Tibial nerve (tissue), 4 donors: ENCODE measurements at regions not wholly inside any gene's neighbourhood (a gene's known extent, or its start where the extent isn't known, plus 50 kb on each side); places are given as distances from the start of the nearest gene placed in this dataset.

Source experiments
- DNase-seq, 2 donors: peaks; one replicate each; pipeline ENCODE4 v3.0.0-alpha.2; 2019; ENCODE audit warnings: low spot score in 2 of 2
- H3K27ac ChIP-seq, 4 donors: fragments of 200-600 bp; sonication (generic) in 3 of 4; one replicate each; pipeline ENCODE4 v1.5.1; 2017 to 2019; ENCODE audit warnings: mild to moderate bottlenecking in 1 of 4
- H3K27me3 ChIP-seq, 2 donors: fragments of 200-600 bp; sonication (generic) in 1 of 2; one replicate each; pipeline versions ENCODE4 v1.5.1 to v1.6.0; 2017 to 2019
- H3K36me3 ChIP-seq, 3 donors: fragments of 200-600 bp; sonication (generic); one replicate each; pipeline ENCODE4 v1.5.1; 2018 to 2019
- H3K4me1 ChIP-seq, 4 donors: fragments of 200-600 bp; sonication (generic) in 3 of 4; one replicate each; pipeline ENCODE4 v1.5.1; 2017 to 2019
- H3K4me3 ChIP-seq, 4 donors: fragments of 200-600 bp; sonication (generic) in 3 of 4; one replicate each; pipeline ENCODE4 v1.5.1; 2017 to 2019; ENCODE audit warnings: mild to moderate bottlenecking in 1 of 4, moderate library complexity in 1 of 4
- H3K9me3 ChIP-seq, 4 donors: fragments of 200-600 bp; sonication (generic) in 3 of 4; one replicate each; pipeline ENCODE4 v1.5.1; 2017 to 2019
- EP300 ChIP-seq, 2 donors: sonication (generic); formaldehyde crosslinking; IDR thresholded peaks; one replicate each; pipeline ENCODE4 v1.6.1; 2017; ENCODE audit warnings: antibody characterized with exemption in 2 of 2, mild to moderate bottlenecking in 1 of 2
- POLR2A ChIP-seq, 2 donors: fragments of 450-650 bp; IDR thresholded peaks; one replicate each; pipeline ENCODE4 v1.6.1; 2017; ENCODE audit warnings: antibody characterized with exemption in 2 of 2, mild to moderate bottlenecking in 2 of 2, moderate library complexity in 2 of 2
- WGBS, 2 donors: methylation state at CpG; one replicate each; pipeline ENCODE4 v1.1.5; 2018; 5-methylcytosine and 5-hydroxymethylcytosine counted together
- TF ChIP-seq, protein P1 (sequence below), 5 experiments: fragments of 200-600 bp in 3 of 5; fragments of 450-650 bp in 2 of 5; sonication (generic) in 3 of 5; IDR thresholded peaks; one replicate each; pipeline ENCODE4 v1.5.1; 2016 to 2019; ENCODE audit warnings: antibody characterized with exemption in 5 of 5, mild to moderate bottlenecking in 3 of 5, moderate library complexity in 2 of 5

DNA sequence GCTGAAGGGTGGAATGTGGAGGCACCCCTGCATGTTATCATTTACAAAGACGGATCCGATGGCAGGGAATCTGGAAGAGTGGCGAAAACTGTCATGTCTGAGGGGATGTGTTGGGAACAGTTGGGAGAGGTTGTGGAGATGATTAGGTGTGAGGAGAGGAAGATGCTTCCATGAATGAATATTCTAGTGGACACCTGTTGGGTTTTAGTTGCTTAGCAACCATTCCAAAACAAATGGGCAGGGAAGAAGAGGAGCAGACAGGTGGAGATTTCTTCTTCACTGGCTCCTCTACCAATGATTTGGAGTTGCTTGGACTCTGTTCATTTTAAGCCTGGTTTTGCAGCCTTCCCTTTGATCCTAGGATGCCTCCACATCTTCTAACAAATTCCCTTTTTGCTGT is 465.3 kb upstream of the CLINT1 start:
- no peak for TF ChIP-seq POLR2A (IDR thresholded peaks at IDR 0.05)
- TF ChIP-seq, protein P1, sequence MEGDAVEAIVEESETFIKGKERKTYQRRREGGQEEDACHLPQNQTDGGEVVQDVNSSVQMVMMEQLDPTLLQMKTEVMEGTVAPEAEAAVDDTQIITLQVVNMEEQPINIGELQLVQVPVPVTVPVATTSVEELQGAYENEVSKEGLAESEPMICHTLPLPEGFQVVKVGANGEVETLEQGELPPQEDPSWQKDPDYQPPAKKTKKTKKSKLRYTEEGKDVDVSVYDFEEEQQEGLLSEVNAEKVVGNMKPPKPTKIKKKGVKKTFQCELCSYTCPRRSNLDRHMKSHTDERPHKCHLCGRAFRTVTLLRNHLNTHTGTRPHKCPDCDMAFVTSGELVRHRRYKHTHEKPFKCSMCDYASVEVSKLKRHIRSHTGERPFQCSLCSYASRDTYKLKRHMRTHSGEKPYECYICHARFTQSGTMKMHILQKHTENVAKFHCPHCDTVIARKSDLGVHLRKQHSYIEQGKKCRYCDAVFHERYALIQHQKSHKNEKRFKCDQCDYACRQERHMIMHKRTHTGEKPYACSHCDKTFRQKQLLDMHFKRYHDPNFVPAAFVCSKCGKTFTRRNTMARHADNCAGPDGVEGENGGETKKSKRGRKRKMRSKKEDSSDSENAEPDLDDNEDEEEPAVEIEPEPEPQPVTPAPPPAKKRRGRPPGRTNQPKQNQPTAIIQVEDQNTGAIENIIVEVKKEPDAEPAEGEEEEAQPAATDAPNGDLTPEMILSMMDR (IDR thresholded peaks at IDR 0.05): no peak
- no peak for TF ChIP-seq EP300 (IDR thresholded peaks at IDR 0.05)
- Histone ChIP-seq H3K4me3 (no peak overlapping the region), H3K36me3 (no peaks in the 10 kb centered on the region), H3K4me1 (no peaks in the 10 kb centered on the region), H3K9me3 (peaks cover 0 to 3% (median under 1%) of the 10 kb centered on the region in 4 donors), H3K27me3 (no peaks in the 10 kb centered on the region), H3K27ac (no peak overlapping the region)
- 96 to 97% methylated on average over 3 of the region's 3 CpGs for WGBS, 2 donors
- no peak for DNase-seq

DNA sequence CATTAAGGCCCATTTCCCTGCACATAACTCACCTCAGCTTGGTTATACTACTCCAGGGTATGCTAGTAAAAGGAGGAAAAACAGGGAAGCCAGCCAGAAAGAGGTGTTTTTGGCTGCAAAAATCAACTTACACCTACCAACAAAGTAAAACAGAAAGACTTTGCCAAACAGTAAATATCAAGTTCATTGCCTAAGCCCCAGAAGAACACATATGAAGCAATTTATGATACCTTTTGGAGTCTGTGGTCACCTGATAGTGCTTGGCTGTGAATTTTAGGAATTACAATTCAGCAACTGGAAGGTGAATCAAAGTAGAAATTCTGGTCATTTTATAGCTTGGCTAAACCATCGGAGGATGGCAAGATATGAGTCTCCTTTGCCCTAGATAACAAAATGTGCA is 463.7 kb upstream of the CLINT1 start:
- WGBS, 2 donors: 88 to 95% methylated on average over 1 of the region's 1 CpG
- TF ChIP-seq, protein P1 (IDR thresholded peaks at IDR 0.05): no peak
- TF ChIP-seq EP300 (IDR thresholded peaks at IDR 0.05) (no peak), POLR2A (IDR thresholded peaks at IDR 0.05) (no peak)
- H3K4me3 ChIP-seq: no peak overlapping the region

DNA sequence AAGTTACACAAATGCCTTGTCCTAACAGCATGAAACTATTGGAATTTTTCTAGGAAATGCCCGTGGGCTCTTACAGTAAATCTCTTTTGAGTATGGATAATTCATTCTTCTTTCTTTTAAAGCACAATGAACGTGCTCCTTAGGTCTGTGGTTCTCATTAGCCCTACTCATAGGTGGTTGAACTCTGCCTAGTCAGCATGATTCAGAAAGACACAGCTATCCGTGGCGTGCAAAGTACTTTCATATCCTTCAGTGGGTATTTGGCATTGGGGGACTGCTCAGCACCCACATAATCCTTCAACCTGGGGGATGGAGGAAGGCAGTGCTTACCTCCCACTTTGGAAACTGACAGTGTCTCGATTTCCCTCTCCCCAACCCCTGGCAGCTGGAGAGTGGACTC is 462.0 kb upstream of the CLINT1 start:
- DNase-seq: no peak
- Histone ChIP-seq H3K4me3 (no peak overlapping the region), H3K36me3 (no peaks in the 10 kb centered on the region), H3K9me3 (no peaks in the 10 kb centered on the region), H3K27ac (no peak overlapping the region), H3K27me3 (no peaks in the 10 kb centered on the region), H3K4me1 (no peaks in the 10 kb centered on the region)
- WGBS, 2 donors: 71 to 79% methylated on average over 5 of the region's 5 CpGs
- TF ChIP-seq, protein P1 (IDR thresholded peaks at IDR 0.05): no peak
- no peak for TF ChIP-seq EP300 (IDR thresholded peaks at IDR 0.05)
- no peak for TF ChIP-seq POLR2A (IDR thresholded peaks at IDR 0.05)

More for the DNA sequence above, 463.7 kb upstream of the CLINT1 start:
- Histone ChIP-seq H3K9me3 (no peaks in the 10 kb centered on the region), H3K27me3 (no peaks in the 10 kb centered on the region), H3K4me1 (no peaks in the 10 kb centered on the region), H3K27ac (no peak overlapping the region), H3K36me3 (no peaks in the 10 kb centered on the region)
- no peak for DNase-seq

DNA sequence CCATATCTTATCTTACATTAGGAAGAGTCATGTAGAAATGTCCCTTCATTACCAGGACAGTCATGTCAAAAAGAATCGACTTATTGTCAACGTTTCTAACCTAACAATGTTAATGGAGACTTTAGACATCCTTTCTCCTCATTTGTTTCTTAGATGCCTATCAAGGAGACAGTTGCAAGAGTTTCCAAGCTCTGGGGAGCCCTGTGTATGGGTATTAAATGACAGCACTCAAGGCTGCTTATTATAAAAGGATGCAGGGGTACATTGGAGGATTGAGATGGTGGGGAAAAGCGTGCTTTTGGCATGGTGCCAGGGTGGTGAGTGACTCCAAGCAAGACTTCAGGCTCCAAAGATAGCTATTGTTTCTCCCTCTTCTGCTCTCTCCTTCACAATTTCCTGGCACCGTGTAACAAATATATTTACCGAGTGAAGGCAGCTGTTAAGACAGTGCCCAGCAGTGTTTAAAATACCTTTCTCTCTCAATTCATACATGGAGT is 461.3 kb upstream of the CLINT1 start:
- 51 to 55% methylated on average over 5 of the region's 5 CpGs for WGBS, 2 donors
- TF ChIP-seq, protein P1 (IDR thresholded peaks at IDR 0.05): no peak
- TF ChIP-seq EP300 (IDR thresholded peaks at IDR 0.05) (no peak), POLR2A (IDR thresholded peaks at IDR 0.05) (no peak)

DNA sequence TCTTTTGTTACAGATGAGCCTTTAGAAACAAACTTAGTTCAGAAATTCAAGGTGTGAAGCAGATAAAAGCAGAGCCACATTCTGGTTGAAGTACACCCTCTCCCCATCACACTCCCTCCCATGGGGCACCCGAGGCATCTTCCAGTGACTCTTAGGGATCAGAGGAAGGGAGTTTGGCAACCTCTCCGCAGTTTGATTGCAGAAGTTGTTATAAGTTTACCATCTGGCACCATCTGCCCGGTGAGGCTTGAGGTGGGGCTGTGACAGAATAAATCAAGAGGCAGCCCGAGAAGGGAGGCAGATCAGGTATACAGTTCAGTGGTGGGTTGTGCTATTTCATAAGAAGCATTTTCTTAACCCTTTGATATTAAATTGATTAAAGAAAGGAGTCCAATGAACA is 458.6 kb upstream of the CLINT1 start:
- Histone ChIP-seq H3K27ac (no peak overlapping the region), H3K4me1 (no peaks in the 10 kb centered on the region), H3K4me3 (no peak overlapping the region), H3K27me3 (no peaks in the 10 kb centered on the region), H3K9me3 (no peaks in the 10 kb centered on the region), H3K36me3 (no peaks in the 10 kb centered on the region)
- 59 to 62% methylated on average over 4 of the region's 4 CpGs for WGBS, 2 donors
- no peak for DNase-seq
- no peak for TF ChIP-seq EP300 (IDR thresholded peaks at IDR 0.05)
- no peak for TF ChIP-seq POLR2A (IDR thresholded peaks at IDR 0.05)
- TF ChIP-seq, protein P1 (IDR thresholded peaks at IDR 0.05): no peak

More for the DNA sequence above, 461.3 kb upstream of the CLINT1 start:
- Histone ChIP-seq H3K4me1 (no peaks in the 10 kb centered on the region), H3K36me3 (no peaks in the 10 kb centered on the region), H3K27me3 (no peaks in the 10 kb centered on the region), H3K4me3 (no peak overlapping the region), H3K27ac (no peak overlapping the region), H3K9me3 (no peaks in the 10 kb centered on the region)
- no peak for DNase-seq
